DMS79 treated with DMSO at 0.1 percent for 48 hours (cell line): ENCODE measurements at regions not wholly inside any gene's neighbourhood (a gene's known extent, or its start where the extent isn't known, plus 50 kb on each side); places are given as distances from the start of the nearest gene placed in this dataset.
"Not testable (repeated sequence)": the region's sequence is repeated elsewhere in the genome, so short reads cannot be mapped to it uniquely, and the experiment has no call there.

Source experiments
- DNase-seq: peaks from one replicate; lab custom pipeline; 2025; lab: John Stamatoyannopoulos, UW

DNA sequence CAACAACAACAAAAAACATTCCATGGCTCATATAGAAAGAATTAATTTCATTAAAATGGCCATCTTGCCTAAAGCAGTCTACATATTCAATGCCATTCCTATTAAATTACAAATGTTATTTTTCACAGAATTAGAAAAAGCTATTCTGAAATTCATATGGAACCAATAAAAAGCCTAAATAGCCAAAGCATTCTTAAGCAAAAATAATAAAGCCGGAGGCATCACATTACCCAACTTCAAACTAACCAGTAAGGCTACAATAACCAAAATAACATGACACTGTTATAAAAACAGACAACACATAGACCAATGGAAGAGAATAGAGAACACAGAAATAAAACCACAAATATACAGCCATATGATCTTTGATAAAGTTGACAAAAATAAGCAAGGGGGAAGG lies 330.4 kb downstream of the KIF20B start:
- DNase-seq, result no peak

DNA sequence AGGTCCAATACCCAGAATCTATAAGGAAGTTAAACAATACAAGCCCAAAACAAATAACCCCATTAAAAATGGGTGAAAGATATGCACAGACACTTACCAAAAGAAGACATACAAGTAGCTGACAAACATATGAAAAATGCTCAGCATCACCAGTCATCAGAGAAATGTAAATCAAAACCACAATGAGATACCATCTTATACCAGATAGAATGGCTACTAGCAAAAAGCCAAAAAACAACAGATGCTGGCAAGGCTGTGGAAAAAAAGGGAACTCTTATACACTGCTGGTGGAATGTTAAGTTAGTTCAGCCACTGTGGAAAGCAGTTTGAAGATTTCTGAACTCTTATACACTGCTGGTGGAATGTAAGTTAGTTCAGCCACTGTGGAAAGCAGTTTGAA lies 331.1 kb downstream of the KIF20B start:
- DNase-seq, result no peak

DNA sequence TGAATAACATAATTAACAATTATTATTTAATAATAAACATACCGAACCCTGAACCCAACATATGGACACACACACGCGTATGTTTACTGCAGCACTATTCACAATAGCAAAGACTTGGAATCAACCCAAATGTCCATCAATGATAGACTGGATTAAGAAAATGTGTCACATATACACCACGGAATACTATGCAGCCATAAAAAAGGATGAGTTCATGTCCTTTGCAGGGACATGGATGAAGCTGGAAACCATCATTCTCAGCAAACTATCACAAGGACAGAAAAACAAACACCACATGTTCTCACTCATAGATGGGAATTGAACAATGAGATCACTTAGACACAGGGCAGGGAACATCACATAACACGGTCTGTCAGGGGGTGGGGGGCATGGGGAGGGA lies 333.5 kb downstream of the KIF20B start:
- DNase-seq, result not testable (repeated sequence)

DNA sequence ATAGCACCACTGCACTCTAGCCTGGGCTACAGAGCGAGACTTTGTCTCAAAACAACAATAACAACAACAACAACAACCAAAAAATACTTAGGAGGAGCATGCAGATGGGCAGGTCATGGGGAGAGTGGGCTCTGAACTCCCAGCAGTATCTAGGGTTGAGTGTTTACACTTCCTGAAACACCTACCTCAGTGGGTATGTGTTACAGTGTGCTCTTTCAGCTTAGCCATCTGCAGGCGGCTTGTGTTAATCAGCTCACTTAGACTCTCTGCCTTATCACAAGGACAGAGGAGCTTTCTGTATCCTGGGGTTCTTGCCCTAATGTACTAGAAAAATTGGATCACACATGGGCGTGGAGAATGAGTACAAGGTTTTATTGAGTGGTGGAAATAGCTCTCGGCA lies 340.2 kb downstream of the KIF20B start:
- no peak for DNase-seq

DNA sequence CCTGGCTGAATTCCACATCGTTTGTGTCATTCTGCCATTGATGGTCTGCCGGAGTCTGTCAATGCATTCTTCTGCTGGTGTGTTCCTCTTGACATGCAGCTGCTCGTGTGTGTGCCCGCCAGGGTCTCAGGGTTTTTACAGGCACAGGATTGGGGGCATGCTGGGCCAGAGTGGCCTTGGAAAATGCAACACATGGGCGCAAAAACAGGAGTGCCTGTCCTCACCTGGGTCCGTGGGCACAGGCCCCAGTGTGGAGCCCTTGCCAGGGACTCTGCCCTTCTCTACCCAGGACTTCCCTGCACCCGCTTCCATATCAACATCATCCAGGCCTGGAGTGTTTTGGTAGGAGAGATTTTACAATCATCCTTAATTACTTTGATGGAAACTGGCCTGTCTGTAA lies 340.7 kb downstream of the KIF20B start:
- no peak for DNase-seq

DNA sequence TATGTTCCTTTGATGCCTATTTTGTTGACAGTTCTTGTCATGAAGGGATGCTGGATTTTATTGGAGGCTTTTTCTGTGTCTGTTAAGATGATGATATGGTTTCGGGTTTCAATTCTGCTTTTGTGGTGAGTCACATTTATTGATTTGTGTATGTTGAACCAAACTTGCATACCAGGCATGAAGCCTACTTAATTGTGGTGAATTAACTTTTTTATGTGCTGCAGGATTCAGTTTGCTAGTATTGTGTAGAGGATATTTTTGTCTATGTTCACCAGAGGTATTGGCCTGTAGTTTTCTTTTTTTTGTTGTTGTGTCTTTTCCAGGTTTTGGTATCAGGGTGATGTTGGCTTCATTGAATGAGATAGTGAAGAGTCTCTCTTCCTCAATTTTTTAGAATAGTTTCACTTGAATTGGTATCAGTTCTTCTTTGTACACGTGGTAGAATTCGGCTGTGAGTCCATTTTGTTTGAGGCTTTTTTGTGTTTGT lies 345.9 kb downstream of the KIF20B start:
- DNase-seq, result no peak

DNA sequence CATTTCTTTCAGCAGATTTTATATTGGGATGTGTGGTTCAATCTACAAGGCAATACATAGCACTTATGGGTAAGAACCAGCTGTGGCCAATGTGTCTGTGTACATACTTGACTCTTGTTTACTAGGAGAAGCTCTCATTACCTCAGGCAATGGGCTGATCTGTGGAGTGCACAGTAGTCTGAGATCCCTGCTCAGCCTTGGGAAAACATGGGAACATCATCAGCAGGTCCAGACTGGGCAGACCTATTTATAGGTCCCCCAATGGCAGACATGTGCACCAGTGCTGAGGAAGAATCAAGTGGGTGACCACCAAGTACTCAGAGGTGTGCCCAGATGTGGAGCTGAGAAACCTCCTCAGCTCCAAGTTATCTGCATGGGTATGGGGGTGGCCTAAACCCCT lies 349.7 kb downstream of the KIF20B start:
- DNase-seq, result peak; percentile 17

DNA sequence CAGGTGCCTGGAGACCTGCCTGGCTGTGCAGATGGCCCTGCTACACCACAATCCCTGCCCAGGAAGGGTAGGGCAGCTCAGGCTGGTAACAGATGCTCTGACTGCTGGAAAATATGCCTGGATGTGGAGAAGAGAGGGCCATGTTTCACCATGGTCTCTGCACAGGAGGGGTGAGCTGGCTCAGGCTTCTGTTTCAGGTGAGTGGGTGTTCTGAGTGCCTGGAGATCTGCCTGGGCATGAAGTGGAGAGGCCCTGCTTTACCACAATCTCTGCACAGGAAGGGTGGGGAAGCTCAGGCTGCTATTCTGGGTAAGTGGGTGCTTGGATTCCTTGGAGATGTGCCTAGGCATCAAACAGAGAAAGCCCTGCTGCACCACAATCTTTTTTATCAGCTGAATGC lies 350.1 kb downstream of the KIF20B start:
- DNase-seq, result peak; percentile 79

DNA sequence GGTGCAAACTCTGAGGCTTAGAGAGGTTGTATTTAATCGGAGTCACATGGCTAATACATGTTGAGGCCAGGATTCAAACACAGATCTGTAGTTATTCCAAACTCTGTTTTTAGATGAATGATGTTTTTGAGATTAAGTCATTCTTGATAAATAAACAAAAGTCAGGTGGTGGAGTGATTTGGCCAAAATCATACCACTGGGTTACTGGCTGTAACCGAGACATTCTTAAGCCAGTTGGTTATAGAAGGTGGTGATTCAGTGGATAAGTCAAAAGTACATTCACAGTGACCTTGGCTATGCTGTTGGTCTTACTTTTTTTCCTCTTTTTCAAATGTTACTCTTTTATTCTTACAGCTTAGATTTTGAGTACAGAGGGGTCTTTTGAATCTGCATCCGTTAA lies 361.4 kb downstream of the KIF20B start:
- DNase-seq, result no peak

DNA sequence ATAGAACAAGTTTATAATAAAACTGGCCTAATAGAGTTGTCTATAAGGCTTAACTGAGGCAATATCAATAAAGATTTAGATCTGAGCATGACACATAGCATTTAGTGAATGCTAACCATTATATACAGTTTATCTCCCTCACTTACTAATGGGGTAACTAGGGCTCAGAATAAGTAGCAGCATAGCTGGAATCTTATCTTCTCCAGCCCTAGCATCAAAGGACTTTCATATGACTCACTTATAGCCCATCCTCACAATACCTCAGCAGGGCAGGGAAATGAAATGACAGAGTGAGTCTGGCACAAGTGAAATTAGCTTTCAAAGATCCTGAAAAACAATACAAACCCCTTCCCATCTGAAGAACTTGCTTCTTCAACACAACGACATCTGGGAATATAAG lies 362.9 kb downstream of the KIF20B start:
- no peak for DNase-seq

DNA sequence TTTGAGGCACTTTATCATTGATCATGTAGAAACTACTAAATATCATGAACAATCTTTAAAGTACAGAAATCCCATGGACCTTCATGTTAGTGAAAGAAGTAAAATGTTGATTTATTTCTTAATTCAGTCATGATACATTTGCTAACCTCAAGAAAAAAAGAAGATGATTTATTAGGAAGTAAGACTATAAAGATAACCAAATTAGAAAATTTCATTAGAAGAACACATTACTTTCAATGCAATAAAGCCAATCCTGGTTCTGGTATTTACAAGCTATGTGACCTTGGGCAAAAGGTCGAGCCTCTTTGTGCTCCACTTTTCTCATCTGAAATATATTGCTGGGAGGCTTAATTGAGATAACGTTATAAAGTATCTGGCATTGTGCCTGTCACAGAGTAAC lies 365.0 kb downstream of the KIF20B start:
- DNase-seq, result no peak

DNA sequence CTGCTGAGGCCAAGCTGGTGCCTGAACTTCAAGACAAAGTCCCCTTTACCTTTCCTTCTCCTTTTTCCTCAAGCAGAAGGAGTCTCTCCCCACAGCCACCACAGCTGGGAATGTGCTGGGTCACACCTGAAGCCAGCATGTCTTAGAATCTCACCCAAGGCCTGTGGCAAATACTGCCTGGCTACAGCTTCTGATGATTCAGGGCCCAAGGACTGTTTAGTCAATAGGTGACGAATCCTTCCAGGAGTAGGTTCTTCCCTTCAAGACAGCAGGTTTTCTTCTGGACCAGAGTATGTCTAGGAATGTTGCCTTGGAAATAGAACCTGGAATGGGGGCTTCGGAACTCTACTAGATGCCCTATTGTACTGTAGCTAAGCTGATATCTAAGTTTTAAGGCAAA lies 374.6 kb downstream of the KIF20B start:
- DNase-seq, result no peak

DNA sequence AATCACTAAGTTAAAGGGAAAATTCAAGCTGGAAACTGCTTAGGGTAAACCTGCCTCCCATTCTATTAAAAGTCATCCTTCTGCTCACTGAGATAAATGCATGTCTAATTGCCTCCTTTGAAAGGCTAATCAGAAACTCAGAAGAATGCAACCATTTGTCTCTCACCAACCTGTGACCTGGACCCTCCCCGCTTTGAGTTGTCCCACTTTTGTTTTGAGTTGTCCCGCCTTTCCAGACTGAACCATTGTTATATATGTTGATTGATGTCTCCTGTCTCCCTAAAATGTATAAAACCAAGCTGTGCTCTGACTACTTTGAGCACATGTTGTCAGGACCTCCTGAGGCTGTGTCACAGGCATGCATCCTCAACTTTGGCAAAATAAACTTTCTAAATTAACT lies 378.4 kb downstream of the KIF20B start:
- no peak for DNase-seq

DNA sequence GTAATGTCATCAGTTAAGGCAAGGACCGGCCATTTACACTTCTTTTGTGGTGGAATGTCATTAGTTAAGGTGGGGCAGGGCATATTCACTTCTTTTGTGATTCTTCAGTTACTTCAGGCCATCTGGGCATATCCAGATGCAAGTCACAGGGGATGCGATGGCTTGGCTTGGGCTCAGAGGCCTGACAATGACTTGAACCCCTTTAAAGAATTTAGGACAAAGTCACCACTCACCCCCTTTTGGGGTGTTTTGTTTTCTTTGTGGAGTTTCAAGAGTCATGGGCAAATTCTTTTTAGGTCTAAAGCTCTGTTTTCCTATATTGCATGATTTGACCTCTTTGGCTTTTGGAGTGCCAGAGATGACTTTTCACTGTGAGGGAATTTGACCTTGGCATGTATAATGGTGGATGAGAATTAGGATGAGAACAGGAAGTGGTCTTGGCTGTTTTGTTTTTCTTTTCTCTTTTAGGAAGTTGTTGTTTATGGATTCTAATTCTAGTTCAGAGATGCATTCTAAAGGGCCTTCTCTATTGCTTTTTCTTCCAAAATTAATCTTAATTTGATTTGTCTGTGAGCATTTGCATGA lies 385.3 kb downstream of the KIF20B start:
- not testable (repeated sequence) for DNase-seq

DNA sequence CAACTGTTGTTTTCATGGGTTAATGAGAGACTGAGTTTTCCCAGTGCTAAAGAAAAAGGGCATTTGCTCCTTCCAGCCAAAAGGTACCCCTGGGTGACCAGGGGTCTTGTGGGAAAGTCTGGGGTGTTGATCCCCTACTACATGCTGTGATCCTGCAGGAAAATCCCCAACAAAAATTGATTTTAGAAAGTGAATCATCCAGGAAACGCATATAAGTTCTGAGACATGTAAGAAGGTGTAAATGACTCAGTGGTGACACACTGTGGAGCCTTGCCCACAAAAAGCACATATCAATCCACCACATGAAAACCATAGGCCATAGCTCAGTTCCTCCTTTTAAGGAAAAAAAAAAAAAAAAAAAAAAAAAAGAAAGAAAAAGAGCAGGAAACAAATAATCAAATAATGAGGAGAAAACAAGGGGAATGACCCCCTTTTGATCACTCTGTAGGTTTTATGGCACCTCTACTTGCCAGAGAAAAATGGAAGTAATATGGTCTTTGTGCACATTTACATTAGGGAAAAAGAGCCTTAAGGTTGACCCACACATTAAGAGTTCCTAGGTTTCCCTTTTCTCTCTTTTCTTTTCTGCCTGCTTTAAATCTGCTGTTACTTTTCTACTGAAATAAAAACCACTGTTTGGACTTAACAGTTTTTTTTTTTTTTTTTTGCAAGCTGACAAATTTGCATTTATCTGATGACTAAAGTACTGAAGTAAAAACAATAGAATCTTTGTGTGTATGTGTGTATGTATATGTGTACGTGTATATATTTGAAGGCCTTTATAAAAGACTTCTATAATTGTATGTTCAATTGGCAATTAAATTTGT lies 386.0 kb downstream of the KIF20B start:
- no peak for DNase-seq

DNA sequence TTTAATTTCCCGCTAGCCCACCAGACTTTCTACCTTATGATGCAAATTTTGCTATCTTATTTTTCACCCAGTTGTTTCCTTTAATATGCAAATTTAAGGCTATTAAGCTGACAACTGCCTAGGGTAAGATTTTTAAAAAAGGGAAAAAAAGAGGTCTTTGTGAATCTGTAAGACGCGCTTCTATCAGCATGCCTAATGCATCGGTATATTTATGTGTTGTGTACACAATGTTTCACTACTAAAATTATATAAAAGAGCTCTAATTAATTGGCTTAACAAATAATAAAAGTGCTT lies 386.6 kb downstream of the KIF20B start:
- no peak for DNase-seq

DNA sequence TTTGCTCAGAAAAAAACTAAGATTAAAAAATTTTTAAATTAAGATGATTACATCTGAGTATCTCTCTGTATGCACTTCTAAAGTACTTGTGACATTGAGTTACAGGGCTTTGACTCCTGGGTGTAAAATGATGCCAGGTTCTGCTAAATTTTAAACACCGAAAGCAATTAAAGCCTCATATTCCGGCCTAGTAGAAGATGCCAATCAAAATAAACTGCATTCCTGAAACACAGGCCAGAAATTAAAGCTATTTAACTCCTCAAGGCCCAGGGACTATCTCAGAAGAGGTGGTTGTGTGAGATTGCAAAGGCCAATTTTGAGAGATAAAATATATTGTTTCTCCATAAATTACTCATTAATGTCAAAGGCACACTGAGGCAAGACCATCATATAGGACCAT lies 388.3 kb downstream of the KIF20B start:
- DNase-seq, result no peak

DNA sequence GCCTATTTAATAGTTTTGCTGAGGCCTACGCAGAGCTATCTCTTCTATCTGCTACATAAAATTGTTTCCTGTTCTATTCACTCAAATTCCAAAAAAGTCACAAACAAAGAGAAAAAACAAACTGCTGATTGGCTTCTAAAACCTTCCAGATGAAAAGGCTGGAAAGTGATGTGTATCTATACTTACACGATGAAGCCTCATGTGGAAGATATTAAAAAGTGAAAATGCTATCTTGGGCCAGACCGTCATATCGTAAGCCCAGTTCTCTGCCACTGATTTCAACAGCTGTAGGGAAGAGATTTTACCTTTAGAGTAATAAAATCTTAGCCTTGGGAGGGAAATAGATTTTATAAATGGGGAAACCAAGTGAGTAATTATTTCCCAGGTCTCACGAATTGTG lies 394.8 kb downstream of the KIF20B start:
- DNase-seq, result no peak

DNA sequence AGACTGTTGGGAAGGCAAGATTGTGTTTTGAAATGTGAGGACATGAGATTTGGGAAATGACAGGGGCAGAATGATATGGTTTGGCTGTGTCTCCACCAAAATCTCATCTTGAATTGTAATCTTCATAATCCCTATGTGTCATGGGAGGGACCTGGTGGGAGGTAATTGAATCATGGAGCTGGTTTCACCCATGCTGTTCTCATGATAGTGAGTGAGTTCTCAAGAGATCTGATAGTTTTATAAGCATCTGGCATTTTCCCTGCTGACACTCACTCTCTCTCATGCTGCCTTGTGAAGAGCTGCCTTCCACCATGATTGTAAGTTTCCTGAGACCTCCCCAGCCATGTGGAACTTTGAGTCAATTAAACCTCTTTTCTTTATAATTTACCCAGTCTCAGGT lies 406.2 kb downstream of the KIF20B start:
- not testable (repeated sequence) for DNase-seq

DNA sequence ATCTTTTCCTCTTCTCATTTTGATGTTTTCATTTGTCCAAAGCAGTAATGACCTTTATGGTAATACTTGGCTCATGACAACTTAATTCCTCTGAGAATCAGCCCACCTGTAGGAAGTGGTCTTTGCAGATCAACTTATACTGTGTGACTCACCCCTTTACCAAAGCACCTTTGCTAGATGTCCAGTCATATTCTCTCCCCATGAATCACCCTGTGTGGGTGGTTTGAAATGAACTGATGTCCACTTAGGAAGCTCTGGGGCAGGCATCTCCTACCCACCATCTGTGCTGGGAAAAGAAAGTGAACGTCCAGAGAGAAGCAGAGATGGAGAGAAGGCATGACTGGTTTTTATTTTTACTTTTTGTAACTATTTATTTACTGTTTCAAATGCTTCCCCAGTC lies 410.3 kb downstream of the KIF20B start:
- DNase-seq, result no peak

DNA sequence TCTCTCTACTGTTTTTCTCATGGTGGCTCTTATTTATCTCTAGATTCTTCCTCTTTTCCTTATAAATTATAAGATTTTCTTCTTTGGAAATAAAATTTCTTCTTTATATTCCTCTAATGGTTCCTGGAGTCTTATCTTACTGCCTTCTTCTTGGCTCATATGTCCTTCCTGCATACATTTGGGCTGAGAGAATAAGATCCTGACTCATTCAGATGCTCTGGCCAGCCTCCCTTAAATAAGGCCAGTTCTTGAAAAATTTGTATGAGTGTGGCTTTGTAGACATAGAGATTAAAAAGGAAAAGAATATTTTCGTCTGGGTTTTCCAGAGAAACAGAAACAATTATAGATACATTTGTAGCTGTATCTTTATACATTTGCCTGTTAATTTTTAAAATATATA lies 411.3 kb downstream of the KIF20B start:
- no peak for DNase-seq

DNA sequence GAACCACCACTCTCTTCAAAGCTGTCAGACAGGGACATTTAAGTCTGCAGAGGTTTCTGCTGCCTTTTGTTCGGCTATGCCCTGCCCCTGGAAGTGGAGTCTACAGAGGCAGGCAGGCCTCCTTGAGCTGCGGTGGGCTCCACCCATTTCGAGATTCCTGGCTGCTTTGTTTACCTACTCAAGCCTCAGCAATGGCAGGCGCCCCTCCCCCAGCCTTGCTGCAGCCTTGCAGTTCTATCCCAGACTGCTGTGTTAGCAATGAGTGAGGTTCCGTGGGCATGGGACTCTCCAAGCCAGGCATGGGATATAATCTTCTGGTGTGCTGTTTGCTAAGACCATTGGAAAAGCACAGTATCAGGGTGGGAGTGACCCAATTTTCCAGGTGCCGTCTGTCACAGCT lies 417.2 kb downstream of the KIF20B start:
- DNase-seq, result not testable (repeated sequence)

DNA sequence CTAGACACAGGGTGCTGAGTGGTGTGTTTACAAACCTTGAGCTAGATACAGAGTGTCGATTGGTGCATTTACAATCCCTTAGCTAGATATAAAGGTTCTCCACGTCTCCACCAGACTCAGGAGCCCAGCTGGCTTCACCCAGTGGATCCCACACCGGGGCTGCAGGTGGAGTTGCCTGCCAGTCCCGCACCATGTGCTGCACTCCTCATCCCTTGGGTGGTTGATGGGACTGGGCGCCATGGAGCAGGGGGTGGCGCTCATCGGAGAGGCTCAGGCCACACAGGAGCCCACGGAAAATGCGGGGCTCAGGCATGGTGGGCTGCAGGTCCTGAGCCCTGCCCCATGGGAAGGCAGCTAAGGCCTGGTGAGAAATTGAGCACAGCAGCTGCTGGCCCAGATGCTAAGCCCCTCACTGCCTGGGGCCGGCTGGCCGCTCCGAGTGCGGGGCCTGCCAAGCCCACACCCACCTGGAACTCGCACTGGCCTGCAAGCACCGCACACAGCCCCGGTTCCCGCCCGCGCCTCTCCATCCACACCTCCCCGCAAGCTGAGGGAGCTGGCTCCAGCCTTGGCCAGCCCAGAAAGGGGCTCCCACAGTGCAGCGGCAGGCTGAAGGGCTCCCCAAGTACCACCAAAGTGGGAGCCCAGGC lies 418.4 kb downstream of the KIF20B start:
- DNase-seq, result not testable (repeated sequence)
